Astrocyte of the spinal cord (primary cell): ENCODE measurements at regions not wholly inside any gene's neighbourhood (a gene's known extent, or its start where the extent isn't known, plus 50 kb on each side); places are given as distances from the start of the nearest gene placed in this dataset.

Experiments
- DNase-seq: peaks from one replicate; pipeline ENCODE4 v3.0.0; 2011; ENCODE audit warnings: low read depth, low spot score
- H3K4me3 ChIP-seq: 2 replicates; pipeline ENCODE4 v1.5.1; 2011; ENCODE audit warnings: low read depth, mild to moderate bottlenecking, low read length, moderate library complexity
- in situ Hi-C: cut with HindIII; loops from 2 replicates; pipeline ENCODE4 v1.10.0; 2017; ENCODE audit warnings: low sequenced_read_pairs
- TF ChIP-seq, protein P1 (sequence below): IDR thresholded peaks from 2 replicates; pipeline ENCODE4 v1.5.1; 2012; ENCODE audit warnings: low read depth, mild to moderate bottlenecking, low read length, inconsistent platforms

DNA sequence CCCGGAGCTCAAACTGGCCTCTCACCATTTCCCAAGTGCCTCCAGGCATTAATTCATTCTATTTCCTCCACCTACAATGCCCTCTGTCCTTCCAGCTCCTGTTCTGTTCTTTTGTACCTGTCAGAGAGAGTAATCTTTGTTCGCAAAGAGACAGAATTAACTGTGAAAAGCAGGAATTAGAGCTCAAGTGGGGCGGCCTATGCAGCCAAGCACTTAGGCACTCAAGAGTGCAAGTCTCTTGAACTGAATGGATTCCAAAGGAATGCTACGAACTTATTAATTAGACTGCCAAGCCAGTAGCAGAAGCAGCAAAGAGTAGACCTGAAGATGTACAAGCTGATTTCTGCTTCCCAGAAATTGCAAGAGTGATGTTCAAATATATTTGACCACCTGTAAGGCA lies 338.3 kb upstream of the AUTS2 start:
- no peak for DNase-seq
- in situ Hi-C loops, result no loop called here
- TF ChIP-seq, protein P1, sequence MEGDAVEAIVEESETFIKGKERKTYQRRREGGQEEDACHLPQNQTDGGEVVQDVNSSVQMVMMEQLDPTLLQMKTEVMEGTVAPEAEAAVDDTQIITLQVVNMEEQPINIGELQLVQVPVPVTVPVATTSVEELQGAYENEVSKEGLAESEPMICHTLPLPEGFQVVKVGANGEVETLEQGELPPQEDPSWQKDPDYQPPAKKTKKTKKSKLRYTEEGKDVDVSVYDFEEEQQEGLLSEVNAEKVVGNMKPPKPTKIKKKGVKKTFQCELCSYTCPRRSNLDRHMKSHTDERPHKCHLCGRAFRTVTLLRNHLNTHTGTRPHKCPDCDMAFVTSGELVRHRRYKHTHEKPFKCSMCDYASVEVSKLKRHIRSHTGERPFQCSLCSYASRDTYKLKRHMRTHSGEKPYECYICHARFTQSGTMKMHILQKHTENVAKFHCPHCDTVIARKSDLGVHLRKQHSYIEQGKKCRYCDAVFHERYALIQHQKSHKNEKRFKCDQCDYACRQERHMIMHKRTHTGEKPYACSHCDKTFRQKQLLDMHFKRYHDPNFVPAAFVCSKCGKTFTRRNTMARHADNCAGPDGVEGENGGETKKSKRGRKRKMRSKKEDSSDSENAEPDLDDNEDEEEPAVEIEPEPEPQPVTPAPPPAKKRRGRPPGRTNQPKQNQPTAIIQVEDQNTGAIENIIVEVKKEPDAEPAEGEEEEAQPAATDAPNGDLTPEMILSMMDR, result no peak
- no peak overlapping the region for H3K4me3 ChIP-seq

DNA sequence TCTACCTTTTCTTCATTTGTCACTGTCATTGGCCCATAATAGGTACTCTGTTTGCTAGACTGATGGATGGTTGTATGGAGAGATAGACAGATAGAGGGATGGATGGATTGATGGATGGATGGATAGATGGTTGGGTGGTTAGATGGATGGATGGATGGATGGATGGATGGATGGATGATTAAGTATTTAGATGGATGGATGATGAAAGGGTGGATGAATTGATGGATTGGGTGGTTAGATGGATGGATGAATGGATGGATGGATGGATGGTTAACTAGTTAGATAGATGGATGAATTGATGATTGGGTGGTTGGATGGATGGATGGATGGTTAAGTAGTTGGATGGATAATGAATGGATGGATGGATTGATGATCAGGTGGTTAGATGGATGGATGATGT lies 334.7 kb upstream of the AUTS2 start:
- TF ChIP-seq, protein P1, result no peak
- DNase-seq, result no peak
- in situ Hi-C loops, result no loop called here
- H3K4me3 ChIP-seq, result no peak overlapping the region

DNA sequence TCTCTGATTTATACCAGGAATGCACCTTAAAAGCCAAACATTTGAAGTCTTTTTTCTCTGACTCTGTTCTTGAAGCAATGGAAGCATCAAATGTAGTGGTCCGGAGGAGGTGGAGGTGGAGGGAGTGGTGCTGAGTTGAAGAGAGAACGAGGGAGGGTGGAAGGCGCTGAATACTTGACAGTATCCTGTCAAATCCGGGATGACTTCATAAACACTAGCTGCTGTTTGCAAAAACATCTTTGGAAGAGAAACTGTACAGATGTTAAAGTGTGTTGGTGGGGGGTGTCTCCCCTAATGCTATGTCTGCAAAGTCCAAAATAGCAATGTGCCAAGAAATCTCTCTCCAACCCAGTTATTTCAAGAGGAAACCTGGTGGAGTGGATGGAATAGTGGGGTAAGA lies 328.5 kb upstream of the AUTS2 start:
- TF ChIP-seq, protein P1, result no peak
- in situ Hi-C loops, result no loop called here
- DNase-seq, result no peak
- no peak overlapping the region for H3K4me3 ChIP-seq

DNA sequence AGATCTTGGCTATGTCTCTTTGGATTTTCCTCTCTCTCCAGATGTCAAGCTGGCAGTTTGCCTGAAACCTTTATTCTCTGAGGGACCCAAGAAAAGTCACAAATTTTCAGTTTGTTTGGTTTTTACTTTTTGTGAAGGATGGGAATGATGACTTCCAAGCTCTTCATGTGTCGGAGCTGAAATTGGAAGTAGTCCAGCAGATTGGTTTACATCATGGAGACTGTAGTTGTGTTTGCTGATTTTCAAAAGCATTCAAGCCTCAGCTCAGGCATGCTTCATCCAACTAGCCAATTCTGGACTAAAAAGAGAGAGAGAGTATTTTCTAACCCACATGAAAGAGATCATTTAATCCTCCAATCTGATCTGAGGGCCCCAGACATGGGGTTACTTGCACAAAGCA lies 326.2 kb upstream of the AUTS2 start:
- in situ Hi-C loops, result no loop called here
- DNase-seq, result no peak
- H3K4me3 ChIP-seq, result no peak overlapping the region
- TF ChIP-seq, protein P1, result no peak

DNA sequence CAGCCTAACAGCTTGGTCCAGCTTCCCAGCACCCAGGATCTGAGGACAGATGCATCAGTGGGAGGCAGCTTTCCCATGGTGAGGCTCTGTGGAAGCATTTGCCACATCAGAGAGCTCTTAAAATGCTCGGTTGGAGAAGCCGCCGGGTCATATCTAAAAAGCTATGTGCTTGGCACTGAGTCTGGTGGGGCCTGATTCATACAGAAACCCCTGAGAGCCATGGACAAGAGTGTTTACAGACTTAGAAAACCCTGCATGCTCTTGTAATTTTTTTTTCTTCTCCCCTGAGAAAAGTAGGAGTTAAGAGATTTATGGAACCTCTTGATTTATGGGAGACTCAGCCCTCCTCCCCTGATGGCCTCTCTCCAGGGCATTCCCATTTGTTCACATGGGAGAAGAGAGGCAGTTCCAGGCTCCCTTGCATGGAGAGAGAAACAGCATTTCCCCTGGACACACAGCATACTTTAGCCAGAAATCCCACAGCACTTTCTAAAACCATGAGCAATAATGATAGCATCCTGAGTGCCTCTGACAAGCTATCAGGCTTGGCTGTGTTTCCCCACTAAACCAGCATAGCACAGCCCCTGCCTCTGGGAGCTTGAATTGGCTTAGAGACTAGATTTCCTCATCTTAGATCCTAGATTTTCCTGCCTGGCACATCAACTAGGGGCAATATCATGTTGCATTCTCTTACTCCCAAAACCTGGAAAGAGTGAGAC lies 322.1 kb upstream of the AUTS2 start:
- in situ Hi-C loops, result no loop called here
- no peak for DNase-seq
- TF ChIP-seq, protein P1, result no peak

DNA sequence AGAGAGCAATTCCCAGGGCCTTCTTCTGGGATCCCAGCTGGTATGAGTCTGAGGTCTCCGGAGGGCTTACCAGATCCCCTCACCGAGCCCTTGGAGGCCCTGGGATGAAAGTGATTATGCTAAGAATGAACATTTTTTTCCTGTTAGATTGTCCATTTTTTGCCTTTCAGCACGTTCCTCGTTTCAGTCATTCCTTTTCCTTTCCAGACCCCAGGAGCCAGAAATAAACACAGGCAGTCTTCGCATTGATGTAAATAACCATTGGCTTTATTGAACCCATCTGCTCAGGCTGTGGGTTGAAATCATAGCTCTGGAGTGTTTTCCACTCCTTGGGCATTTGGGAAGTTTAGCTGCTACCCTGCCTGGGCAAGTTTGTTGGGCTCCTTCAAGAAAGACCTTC lies 320.9 kb upstream of the AUTS2 start:
- DNase-seq, result no peak
- H3K4me3 ChIP-seq, result no peak overlapping the region
- in situ Hi-C loops, result no loop called here
- TF ChIP-seq, protein P1, result no peak

More for the DNA sequence above, 322.1 kb upstream of the AUTS2 start:
- H3K4me3 ChIP-seq, result no peak overlapping the region
